ENCODE measurements at regions not wholly inside any gene's neighbourhood (a gene's known extent, or its start where the extent isn't known, plus 50 kb on each side); places are given as distances from the start of the nearest gene placed in this dataset.

GRCh38 chr6:164911151-164911550 lies 398.3 kb downstream of the C6orf118 start:
- Histone ChIP-seq H3K27me3 (no peaks in the 10 kb centered on the region), H3K4me1 (no peaks in the 10 kb centered on the region), H3K27ac (no peak overlapping the region), H3K36me3 (no peaks in the 10 kb centered on the region), H3K4me3 (no peak overlapping the region), H3K9me3 (no peaks in the 10 kb centered on the region)
- TF ChIP-seq POLR2A (IDR thresholded peaks at IDR 0.05) (no peak), CTCF (IDR thresholded peaks at IDR 0.05) (no peak)
- intact Hi-C loops (cut with DNase I), result no loop called here
- no peak for ATAC-seq
- DNase-seq, result no peak
- WGBS (ENCODE audit: insufficient coverage, low coverage, low lambda C conversion rate, missing lambda C conversion rate), result 50% methylated on average over 2 of the region's 2 CpGs

DNA sequence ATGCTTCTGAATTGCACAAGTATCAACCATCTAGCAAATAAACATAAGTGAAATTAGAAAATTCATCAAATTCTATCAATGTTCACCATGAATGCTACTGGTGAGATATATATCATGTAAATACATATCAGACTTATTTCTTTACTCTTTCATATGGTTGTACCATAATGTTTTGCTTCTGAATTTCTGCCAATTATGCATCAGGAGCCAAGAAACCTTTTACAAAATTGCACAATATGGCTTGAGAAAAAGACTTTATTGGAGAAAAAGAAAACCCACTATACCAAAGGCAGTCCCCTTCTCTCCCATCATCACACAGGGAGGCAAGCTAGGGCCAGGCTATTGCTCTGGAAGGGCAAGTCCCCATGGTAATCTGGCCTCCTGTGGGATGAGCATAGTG lies 402.6 kb downstream of the C6orf118 start:
- intact Hi-C loops (cut with DNase I), result no loop called here
- H3K4me3 ChIP-seq, result no peak overlapping the region

DNA sequence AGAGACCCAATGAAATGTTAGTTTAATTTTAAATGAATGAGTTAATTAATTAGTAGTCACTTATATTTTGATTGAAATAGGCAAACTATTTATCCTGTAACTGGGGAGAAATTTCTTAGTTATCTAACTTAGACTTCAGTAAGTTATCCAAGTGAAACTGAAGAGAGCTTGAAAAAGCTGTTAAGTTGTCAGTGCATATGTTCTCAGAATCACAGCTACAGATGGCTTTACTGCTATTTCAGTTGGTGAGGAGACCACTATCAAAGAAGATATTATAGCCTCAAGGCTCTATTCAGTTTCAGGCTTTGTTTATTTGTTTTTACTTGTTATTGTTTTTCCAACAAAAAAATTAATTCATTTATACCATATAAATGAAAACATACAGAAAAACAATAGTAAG lies 404.1 kb downstream of the C6orf118 start:
- H3K9me3 ChIP-seq, result no peaks in the 10 kb centered on the region
- no peaks in the 10 kb centered on the region for H3K27me3 ChIP-seq
- ATAC-seq (no peak), DNase-seq (no peak)
- no peak overlapping the region for H3K4me3 ChIP-seq
- TF ChIP-seq CTCF (IDR thresholded peaks at IDR 0.05) (no peak), POLR2A (IDR thresholded peaks at IDR 0.05) (no peak)
- H3K4me1 ChIP-seq, result no peaks in the 10 kb centered on the region
- H3K36me3 ChIP-seq, result no peaks in the 10 kb centered on the region
- intact Hi-C loops (cut with DNase I), result no loop called here
- no peak overlapping the region for H3K27ac ChIP-seq

More for the DNA sequence above, 402.6 kb downstream of the C6orf118 start:
- Histone ChIP-seq H3K9me3 (no peaks in the 10 kb centered on the region), H3K36me3 (no peaks in the 10 kb centered on the region), H3K4me1 (no peaks in the 10 kb centered on the region), H3K27me3 (no peaks in the 10 kb centered on the region), H3K27ac (no peak overlapping the region)
- DNase-seq, result no peak
- no peak for TF ChIP-seq POLR2A (IDR thresholded peaks at IDR 0.05)
- TF ChIP-seq CTCF (IDR thresholded peaks at IDR 0.05), result no peak
- ATAC-seq, result no peak

- H3K4me1 ChIP-seq, result no peaks in the 10 kb centered on the region
- intact Hi-C loops (cut with DNase I), result no loop called here
- no peak for TF ChIP-seq CTCF (IDR thresholded peaks at IDR 0.05)
- TF ChIP-seq POLR2A (IDR thresholded peaks at IDR 0.05), result no peak
- no peaks in the 10 kb centered on the region for H3K9me3 ChIP-seq
- H3K27ac ChIP-seq, result no peak overlapping the region
- no peak for DNase-seq
- 44% methylated on average over 2 of the region's 2 CpGs for WGBS (ENCODE audit: insufficient coverage, low coverage, low lambda C conversion rate, missing lambda C conversion rate)
- no peaks in the 10 kb centered on the region for H3K27me3 ChIP-seq
- no peak overlapping the region for H3K4me3 ChIP-seq
- no peak for ATAC-seq
- H3K36me3 ChIP-seq, result no peaks in the 10 kb centered on the region
These were observed 411.0 kb downstream of the C6orf118 start for GRCh38 chr6:164898412-164898811.

DNA sequence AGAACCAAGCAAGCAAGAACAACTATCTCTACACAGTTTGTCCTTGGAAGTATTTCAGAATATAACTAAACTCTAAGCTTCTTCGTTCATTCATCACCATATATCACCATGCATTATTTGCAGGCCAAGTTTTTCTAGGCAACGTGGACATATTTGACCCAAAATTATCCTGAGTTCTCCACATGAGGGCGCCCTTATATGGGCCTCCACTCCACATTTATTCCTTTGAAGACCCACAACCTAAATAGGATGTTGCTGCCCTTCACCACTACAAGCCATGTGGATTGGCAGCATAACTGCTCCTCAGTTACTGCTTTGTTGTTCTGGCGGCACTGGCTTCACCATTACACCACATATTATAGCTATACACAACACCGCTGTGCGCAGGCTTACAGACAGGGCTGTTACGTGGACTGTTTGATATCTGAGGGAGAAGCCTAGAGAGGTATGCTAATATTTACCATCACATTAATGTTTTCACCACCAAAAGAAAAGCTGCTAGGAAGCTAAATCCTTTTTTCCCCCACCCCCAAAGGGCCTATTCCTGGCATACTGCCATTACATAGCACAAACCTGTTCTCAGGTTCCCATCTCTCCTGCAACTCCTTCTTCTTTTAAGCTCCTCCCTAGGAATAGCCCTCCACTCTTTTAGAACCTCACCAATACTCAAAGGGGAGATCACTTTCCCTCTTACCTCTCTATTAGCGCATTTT lies 411.7 kb downstream of the C6orf118 start:
- DNase-seq (no peak), ATAC-seq (no peak)
- no peak for TF ChIP-seq CTCF (IDR thresholded peaks at IDR 0.05)
- TF ChIP-seq POLR2A (IDR thresholded peaks at IDR 0.05), result no peak
- intact Hi-C loops (cut with DNase I), result no loop called here
- no peaks in the 10 kb centered on the region for H3K9me3 ChIP-seq
- H3K36me3 ChIP-seq, result no peaks in the 10 kb centered on the region
- H3K4me1 ChIP-seq, result no peaks in the 10 kb centered on the region
- no peaks in the 10 kb centered on the region for H3K27me3 ChIP-seq
- 74% methylated on average over 8 of the region's 8 CpGs for WGBS (ENCODE audit: insufficient coverage, low coverage, low lambda C conversion rate, missing lambda C conversion rate)
- no peak overlapping the region for H3K27ac ChIP-seq
- H3K4me3 ChIP-seq, result no peak overlapping the region
